Smooth muscle cell (in vitro differentiated cells): ENCODE measurements at regions not wholly inside any gene's neighbourhood (a gene's known extent, or its start where the extent isn't known, plus 50 kb on each side); places are given as distances from the start of the nearest gene placed in this dataset.

Experiments
- DNase-seq: peaks from one replicate; lab custom pipeline; 2025; ENCODE audit not compliant: unreplicated experiment; lab: John Stamatoyannopoulos, UW
- H2AFZ ChIP-seq: fragments of 200-600 bp; sonication (generic); 2 replicates; pipeline ENCODE4 v1.6.0; 2016; ENCODE audit warnings: antibody characterized with exemption, low read depth, mild to moderate bottlenecking
- H3F3A ChIP-seq: fragments of 200-600 bp; sonication (generic); 2 replicates; pipeline ENCODE4 v1.6.0; 2017; ENCODE audit warnings: antibody characterized with exemption, low read depth
- H3K27ac ChIP-seq: fragments of 200-600 bp; sonication (generic); 2 replicates; pipeline ENCODE4 v1.5.1; 2016; ENCODE audit warnings: low read depth, mild to moderate bottlenecking
- H3K27me3 ChIP-seq: fragments of 200-600 bp; sonication (generic); 2 replicates; pipeline ENCODE4 v1.6.1; 2016; ENCODE audit warnings: low read depth, mild to moderate bottlenecking
- H3K36me3 ChIP-seq: fragments of 200-600 bp; sonication (generic); 2 replicates; pipeline ENCODE4 v1.5.1; 2016; ENCODE audit warnings: low read depth
- H3K4me1 ChIP-seq: fragments of 200-600 bp; sonication (generic); 2 replicates; pipeline ENCODE4 v1.5.1; 2016; ENCODE audit warnings: low read depth
- H3K4me2 ChIP-seq: fragments of 200-600 bp; sonication (generic); 2 replicates; pipeline ENCODE4 v1.6.0; 2016; ENCODE audit warnings: mild to moderate bottlenecking
- H3K4me3 ChIP-seq: fragments of 200-600 bp; sonication (generic); 2 replicates; pipeline ENCODE4 v1.5.1; 2016; ENCODE audit warnings: mild to moderate bottlenecking
- H3K79me2 ChIP-seq: fragments of 200-600 bp; sonication (generic); 2 replicates; pipeline ENCODE4 v1.6.0; 2016; ENCODE audit warnings: low read depth, mild to moderate bottlenecking
- H3K9ac ChIP-seq: fragments of 200-600 bp; sonication (generic); 2 replicates; pipeline ENCODE4 v1.6.0; 2016; ENCODE audit warnings: low read depth
- H3K9me3 ChIP-seq: fragments of 200-600 bp; sonication (generic); replicated peaks from 2 replicates; pipeline ENCODE4 v1.5.1; 2016; ENCODE audit warnings: low read depth
- H4K20me1 ChIP-seq: fragments of 200-600 bp; sonication (generic); 2 replicates; pipeline ENCODE4 v1.6.0; 2016; ENCODE audit warnings: low read depth
- WGBS: methylation state at CpG from one replicate; pipeline ENCODE4 v1.1.7; 2016; ENCODE audit warnings: low lambda C conversion rate; 5-methylcytosine and 5-hydroxymethylcytosine counted together
- TF ChIP-seq, protein P1 (sequence below): fragments of 200-600 bp; sonication (generic); IDR thresholded peaks from 2 replicates; pipeline ENCODE4 v1.5.1; 2017; ENCODE audit warnings: borderline replicate concordance, mild to moderate bottlenecking, antibody characterized with exemption; ENCODE audit not compliant: insufficient read depth, poor library complexity, severe bottlenecking

DNA sequence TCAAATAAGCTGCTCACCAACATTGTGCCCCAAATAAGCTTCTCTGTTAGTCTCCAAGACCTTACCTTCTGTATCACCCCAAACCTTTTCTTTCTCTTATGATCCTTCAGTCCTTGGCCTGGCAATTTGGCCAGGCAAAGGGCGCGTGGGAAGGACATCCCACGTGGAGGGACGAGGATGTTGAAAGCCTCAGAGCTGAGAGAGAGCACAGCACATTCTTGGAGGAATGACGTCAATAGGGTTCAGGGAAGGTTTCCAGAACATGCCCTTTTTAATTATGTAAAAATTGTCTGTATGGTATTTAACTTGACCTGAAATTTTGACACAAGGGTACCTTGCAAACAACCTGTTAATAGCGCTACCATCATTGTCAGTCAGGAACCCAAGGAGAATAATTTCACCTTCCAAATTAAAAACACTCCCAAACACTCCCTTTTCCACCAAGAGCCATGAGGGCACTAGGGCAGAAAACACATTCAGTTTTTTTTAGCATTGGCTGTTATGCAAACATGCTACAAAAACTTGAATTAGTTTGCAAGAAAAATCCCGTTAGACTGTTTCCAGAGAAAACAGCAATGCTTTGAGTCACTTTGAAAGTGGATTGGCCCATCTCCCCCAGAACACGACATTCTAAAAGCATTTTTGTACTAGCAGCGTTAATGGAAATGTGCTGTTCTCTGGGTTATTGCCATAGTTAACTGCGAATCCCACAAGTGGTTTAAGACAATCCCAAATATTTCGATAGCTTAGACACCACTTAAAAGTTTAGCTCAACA, 183.2 kb upstream of the PUDP start:
- no peaks in the 10 kb centered on the region for H3K79me2 ChIP-seq
- no peak overlapping the region for H2AFZ ChIP-seq
- no peak overlapping the region for H3K4me2 ChIP-seq
- no peaks in the 10 kb centered on the region for H3K4me1 ChIP-seq
- H3K36me3 ChIP-seq = no peaks in the 10 kb centered on the region
- no peak overlapping the region for H3K9ac ChIP-seq
- no peaks in the 10 kb centered on the region for H4K20me1 ChIP-seq
- WGBS = 73% methylated on average over 11 of the region's 11 CpGs
- H3K9me3 ChIP-seq = no peaks in the 10 kb centered on the region
- H3K27ac ChIP-seq = no peak overlapping the region
- TF ChIP-seq, protein P1, sequence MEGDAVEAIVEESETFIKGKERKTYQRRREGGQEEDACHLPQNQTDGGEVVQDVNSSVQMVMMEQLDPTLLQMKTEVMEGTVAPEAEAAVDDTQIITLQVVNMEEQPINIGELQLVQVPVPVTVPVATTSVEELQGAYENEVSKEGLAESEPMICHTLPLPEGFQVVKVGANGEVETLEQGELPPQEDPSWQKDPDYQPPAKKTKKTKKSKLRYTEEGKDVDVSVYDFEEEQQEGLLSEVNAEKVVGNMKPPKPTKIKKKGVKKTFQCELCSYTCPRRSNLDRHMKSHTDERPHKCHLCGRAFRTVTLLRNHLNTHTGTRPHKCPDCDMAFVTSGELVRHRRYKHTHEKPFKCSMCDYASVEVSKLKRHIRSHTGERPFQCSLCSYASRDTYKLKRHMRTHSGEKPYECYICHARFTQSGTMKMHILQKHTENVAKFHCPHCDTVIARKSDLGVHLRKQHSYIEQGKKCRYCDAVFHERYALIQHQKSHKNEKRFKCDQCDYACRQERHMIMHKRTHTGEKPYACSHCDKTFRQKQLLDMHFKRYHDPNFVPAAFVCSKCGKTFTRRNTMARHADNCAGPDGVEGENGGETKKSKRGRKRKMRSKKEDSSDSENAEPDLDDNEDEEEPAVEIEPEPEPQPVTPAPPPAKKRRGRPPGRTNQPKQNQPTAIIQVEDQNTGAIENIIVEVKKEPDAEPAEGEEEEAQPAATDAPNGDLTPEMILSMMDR = no peak
- H3K4me3 ChIP-seq = no peak overlapping the region
- H3K27me3 ChIP-seq = no peaks in the 10 kb centered on the region
- H3F3A ChIP-seq = no peaks in the 10 kb centered on the region
- no peak for DNase-seq

DNA sequence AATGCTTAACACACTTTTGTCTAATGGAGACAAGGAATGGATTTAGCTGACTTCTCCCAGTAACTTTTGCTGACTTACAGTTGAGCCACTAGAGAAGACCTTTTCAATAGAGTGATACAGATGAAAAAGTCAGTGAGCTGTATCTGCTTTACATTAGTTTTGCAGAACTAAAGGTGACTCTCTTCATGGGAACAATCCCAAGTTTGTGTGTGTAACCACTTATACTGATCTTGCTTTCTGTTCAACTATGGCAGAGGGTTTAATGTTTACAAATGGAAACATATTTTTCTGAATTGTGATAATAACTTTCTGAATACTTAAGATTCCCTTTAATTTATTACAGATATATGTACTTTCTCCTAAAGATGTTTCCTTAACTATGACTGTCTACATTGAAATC, 182.6 kb upstream of the PUDP start:
- Histone ChIP-seq H3K36me3 (no peaks in the 10 kb centered on the region), H3K4me3 (no peak overlapping the region), H3K9me3 (no peaks in the 10 kb centered on the region), H3K79me2 (no peaks in the 10 kb centered on the region), H2AFZ (no peak overlapping the region), H3K4me1 (no peaks in the 10 kb centered on the region), H3K27me3 (no peaks in the 10 kb centered on the region), H3K27ac (no peak overlapping the region), H3F3A (no peaks in the 10 kb centered on the region), H3K9ac (no peak overlapping the region), H3K4me2 (no peak overlapping the region), H4K20me1 (no peaks in the 10 kb centered on the region)
- TF ChIP-seq, protein P1 = no peak
- no peak for DNase-seq

DNA sequence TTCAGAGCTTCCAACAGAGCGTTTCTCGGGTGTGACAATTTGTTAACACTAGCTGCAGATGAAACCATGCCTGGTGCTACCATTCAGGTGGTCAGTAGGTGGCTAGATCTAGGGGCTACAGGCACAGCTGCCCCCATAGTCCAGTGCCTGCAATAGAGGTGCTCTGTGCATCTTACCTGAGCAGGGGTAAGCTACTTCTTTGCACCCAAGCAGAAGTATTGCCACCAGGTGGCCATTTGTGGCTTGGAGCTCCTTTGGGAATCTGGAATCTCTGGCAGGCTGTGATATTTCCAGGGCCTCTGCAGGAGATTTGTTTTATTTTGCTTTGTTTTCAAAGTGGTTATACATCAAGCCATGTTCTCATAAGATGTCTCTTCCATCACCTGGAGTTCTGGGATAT, 170.7 kb upstream of the PUDP start:
- Histone ChIP-seq H3K27ac (no peak overlapping the region), H3K79me2 (no peaks in the 10 kb centered on the region), H3K4me2 (no peak overlapping the region), H2AFZ (no peak overlapping the region), H3K9ac (no peak overlapping the region), H3K36me3 (no peaks in the 10 kb centered on the region), H3F3A (no peaks in the 10 kb centered on the region), H3K4me3 (no peak overlapping the region), H3K9me3 (no peaks in the 10 kb centered on the region), H3K4me1 (no peaks in the 10 kb centered on the region), H4K20me1 (no peaks in the 10 kb centered on the region), H3K27me3 (no peaks in the 10 kb centered on the region)
- DNase-seq = no peak
- 79% methylated on average over 2 of the region's 2 CpGs for WGBS
- TF ChIP-seq, protein P1 = no peak

DNA sequence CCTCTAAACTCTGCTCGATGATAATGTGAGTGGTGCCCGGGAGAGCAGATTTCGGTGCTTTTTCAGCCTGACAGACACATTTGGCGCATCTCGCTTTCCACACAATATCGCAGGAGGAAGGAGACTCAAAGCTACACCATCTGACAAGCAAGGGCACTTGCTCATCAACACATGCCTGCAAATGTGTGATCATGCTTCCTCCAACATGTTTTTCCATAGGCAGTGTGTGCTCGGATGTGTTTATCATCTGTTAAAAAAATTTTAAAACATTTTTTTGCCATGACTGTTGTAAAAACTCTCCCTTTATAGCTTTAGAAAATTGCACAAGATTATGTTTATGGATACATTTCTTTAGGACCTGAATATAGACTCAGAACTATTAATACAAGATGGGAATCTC, 170.3 kb upstream of the PUDP start:
- TF ChIP-seq, protein P1 = no peak
- Histone ChIP-seq H3K27ac (no peak overlapping the region), H4K20me1 (no peaks in the 10 kb centered on the region), H3K4me1 (no peaks in the 10 kb centered on the region), H3K4me3 (no peak overlapping the region), H2AFZ (no peak overlapping the region), H3F3A (no peaks in the 10 kb centered on the region), H3K9me3 (no peaks in the 10 kb centered on the region), H3K27me3 (no peaks in the 10 kb centered on the region), H3K36me3 (no peaks in the 10 kb centered on the region), H3K79me2 (no peaks in the 10 kb centered on the region), H3K4me2 (no peak overlapping the region), H3K9ac (no peak overlapping the region)
- 85% methylated on average over 7 of the region's 7 CpGs for WGBS
- no peak for DNase-seq
